Frontal cortex (tissue), 3 donors: ENCODE measurements at regions not wholly inside any gene's neighbourhood (a gene's known extent, or its start where the extent isn't known, plus 50 kb on each side); places are given as distances from the start of the nearest gene placed in this dataset.
"Not testable (repeated sequence)": the region's sequence is repeated elsewhere in the genome, so short reads cannot be mapped to it uniquely, and the experiment has no call there.

Source experiments
- DNase-seq, 2 donors: peaks; one replicate each; pipeline ENCODE4 v3.0.0; 2012; ENCODE audit warnings: low spot score in 2 of 2
- FAIRE-seq: peaks from 2 replicates; lab custom pipeline; 2012; peaks lifted over from hg19 to GRCh38; lab: Jason Lieb, UNC
- donor health status: control.
- donor health status: control.
- donor health status: control.

GRCh38 chr9:115391168-115391825 lies 273.3 kb upstream of the TNC start:
- DNase-seq = no peak
- FAIRE-seq = no peak

GRCh38 chr9:115393976-115394775 lies 276.2 kb upstream of the TNC start:
- FAIRE-seq = no peak

GRCh38 chr9:115395511-115396021 lies 277.6 kb upstream of the TNC start:
- FAIRE-seq = no peak
- DNase-seq = no peak

More at GRCh38 chr9:115393976-115394775, 276.2 kb upstream of the TNC start:
- no peak for DNase-seq

- DNase-seq = no peak
These were observed 278.1 kb upstream of the TNC start for GRCh38 chr9:115396071-115396529.

GRCh38 chr9:115397591-115398312 lies 279.8 kb upstream of the TNC start:
- DNase-seq = no peak
- FAIRE-seq = no peak

More at GRCh38 chr9:115396071-115396529, 278.1 kb upstream of the TNC start:
- no peak for FAIRE-seq

- FAIRE-seq (no peak), DNase-seq (no peak)
These were observed 280.3 kb upstream of the TNC start for GRCh38 chr9:115398313-115398650.

GRCh38 chr9:115398996-115399395 lies 281.0 kb upstream of the TNC start:
- FAIRE-seq (no peak), DNase-seq (no peak)

- FAIRE-seq (no peak), DNase-seq (no peak)
These were observed 282.8 kb upstream of the TNC start for GRCh38 chr9:115400796-115401195.

GRCh38 chr9:115401756-115402327 lies 283.9 kb upstream of the TNC start:
- DNase-seq = no peak
- no peak for FAIRE-seq

GRCh38 chr9:115403753-115404152 lies 285.8 kb upstream of the TNC start:
- FAIRE-seq (no peak), DNase-seq (no peak)

GRCh38 chr9:115404311-115404710 lies 286.4 kb upstream of the TNC start:
- no peak for DNase-seq
- FAIRE-seq = no peak

GRCh38 chr9:115411516-115411915 lies 293.6 kb upstream of the TNC start:
- DNase-seq (no peak), FAIRE-seq (no peak)

GRCh38 chr9:115411993-115412452 lies 294.1 kb upstream of the TNC start:
- no peak for FAIRE-seq
- DNase-seq = no peak

GRCh38 chr9:115412656-115413055 lies 294.7 kb upstream of the TNC start:
- DNase-seq (no peak), FAIRE-seq (no peak)

- DNase-seq (no peak), FAIRE-seq (no peak)
These were observed 295.3 kb upstream of the TNC start for GRCh38 chr9:115413304-115413703.

- DNase-seq (no peak), FAIRE-seq (no peak)
These were observed 295.9 kb upstream of the TNC start for GRCh38 chr9:115413766-115414382.

GRCh38 chr9:115414561-115414960 lies 296.6 kb upstream of the TNC start:
- DNase-seq = no peak
- no peak for FAIRE-seq

GRCh38 chr9:115415450-115415849 lies 297.5 kb upstream of the TNC start:
- DNase-seq (no peak), FAIRE-seq (no peak)

- DNase-seq (no peak), FAIRE-seq (no peak)
These were observed 298.3 kb upstream of the TNC start for GRCh38 chr9:115416299-115416698.

- not testable (repeated sequence) for FAIRE-seq, DNase-seq
These were observed 300.2 kb upstream of the TNC start for GRCh38 chr9:115418181-115418580.
